GM23338 (cell line): ENCODE measurements at regions not wholly inside any gene's neighbourhood (a gene's known extent, or its start where the extent isn't known, plus 50 kb on each side); places are given as distances from the start of the nearest gene placed in this dataset.

Experiments
- EZH2 ChIP-seq: fragments of 200-600 bp; sonication (generic); IDR thresholded peaks from one replicate; pipeline ENCODE4 v1.8.0; 2017; ENCODE audit warnings: antibody characterized with exemption, mild to moderate bottlenecking, low read depth; ENCODE audit not compliant: unreplicated experiment
- ZNF331 ChIP-seq: fragments of 250-450 bp; sonication (Bioruptor Pico); IDR thresholded peaks from 2 replicates; pipeline ENCODE4 v1.5.0; 2020; ENCODE audit warnings: low read depth, mild to moderate bottlenecking, moderate library complexity
- TF ChIP-seq, protein P1 (sequence below): IDR thresholded peaks from one replicate; pipeline ENCODE4 v1.6.1; 2018; ENCODE audit warnings: antibody characterized with exemption; ENCODE audit not compliant: unreplicated experiment
- TF ChIP-seq, protein P2 (sequence below): IDR thresholded peaks from 2 replicates; pipeline ENCODE4 v1.6.1; 2016; ENCODE audit warnings: antibody characterized with exemption
- TF ChIP-seq, protein P3 (sequence below): fragments of 250-450 bp; sonication (Bioruptor Pico); IDR thresholded peaks from 2 replicates; pipeline ENCODE4 v1.5.0; 2020; ENCODE audit warnings: mild to moderate bottlenecking, moderate library complexity

DNA sequence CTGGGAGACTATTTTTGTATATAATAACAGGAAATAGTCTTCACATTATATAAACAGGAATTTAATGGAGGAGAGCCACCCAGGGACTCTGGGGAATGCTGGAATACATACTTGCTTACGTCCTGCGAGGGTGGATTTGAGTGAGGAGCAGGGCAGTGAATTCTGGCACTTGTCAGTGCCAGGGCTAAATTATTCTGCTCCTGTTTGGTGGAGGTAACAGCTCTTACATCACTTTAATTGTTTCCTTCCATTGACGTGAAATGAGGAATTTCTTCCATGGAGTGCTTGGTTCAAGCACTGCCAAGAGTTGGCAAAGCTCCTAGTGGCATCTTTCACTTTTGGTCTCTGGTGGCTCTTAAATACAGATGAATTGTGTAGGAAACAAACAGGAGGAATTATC lies 94.1 kb upstream of the GOLGA8J start (continued):
- TF ChIP-seq, protein P1, sequence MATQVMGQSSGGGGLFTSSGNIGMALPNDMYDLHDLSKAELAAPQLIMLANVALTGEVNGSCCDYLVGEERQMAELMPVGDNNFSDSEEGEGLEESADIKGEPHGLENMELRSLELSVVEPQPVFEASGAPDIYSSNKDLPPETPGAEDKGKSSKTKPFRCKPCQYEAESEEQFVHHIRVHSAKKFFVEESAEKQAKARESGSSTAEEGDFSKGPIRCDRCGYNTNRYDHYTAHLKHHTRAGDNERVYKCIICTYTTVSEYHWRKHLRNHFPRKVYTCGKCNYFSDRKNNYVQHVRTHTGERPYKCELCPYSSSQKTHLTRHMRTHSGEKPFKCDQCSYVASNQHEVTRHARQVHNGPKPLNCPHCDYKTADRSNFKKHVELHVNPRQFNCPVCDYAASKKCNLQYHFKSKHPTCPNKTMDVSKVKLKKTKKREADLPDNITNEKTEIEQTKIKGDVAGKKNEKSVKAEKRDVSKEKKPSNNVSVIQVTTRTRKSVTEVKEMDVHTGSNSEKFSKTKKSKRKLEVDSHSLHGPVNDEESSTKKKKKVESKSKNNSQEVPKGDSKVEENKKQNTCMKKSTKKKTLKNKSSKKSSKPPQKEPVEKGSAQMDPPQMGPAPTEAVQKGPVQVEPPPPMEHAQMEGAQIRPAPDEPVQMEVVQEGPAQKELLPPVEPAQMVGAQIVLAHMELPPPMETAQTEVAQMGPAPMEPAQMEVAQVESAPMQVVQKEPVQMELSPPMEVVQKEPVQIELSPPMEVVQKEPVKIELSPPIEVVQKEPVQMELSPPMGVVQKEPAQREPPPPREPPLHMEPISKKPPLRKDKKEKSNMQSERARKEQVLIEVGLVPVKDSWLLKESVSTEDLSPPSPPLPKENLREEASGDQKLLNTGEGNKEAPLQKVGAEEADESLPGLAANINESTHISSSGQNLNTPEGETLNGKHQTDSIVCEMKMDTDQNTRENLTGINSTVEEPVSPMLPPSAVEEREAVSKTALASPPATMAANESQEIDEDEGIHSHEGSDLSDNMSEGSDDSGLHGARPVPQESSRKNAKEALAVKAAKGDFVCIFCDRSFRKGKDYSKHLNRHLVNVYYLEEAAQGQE = no peak
- TF ChIP-seq, protein P2, sequence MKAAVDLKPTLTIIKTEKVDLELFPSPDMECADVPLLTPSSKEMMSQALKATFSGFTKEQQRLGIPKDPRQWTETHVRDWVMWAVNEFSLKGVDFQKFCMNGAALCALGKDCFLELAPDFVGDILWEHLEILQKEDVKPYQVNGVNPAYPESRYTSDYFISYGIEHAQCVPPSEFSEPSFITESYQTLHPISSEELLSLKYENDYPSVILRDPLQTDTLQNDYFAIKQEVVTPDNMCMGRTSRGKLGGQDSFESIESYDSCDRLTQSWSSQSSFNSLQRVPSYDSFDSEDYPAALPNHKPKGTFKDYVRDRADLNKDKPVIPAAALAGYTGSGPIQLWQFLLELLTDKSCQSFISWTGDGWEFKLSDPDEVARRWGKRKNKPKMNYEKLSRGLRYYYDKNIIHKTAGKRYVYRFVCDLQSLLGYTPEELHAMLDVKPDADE = no peak
- TF ChIP-seq, protein P3, sequence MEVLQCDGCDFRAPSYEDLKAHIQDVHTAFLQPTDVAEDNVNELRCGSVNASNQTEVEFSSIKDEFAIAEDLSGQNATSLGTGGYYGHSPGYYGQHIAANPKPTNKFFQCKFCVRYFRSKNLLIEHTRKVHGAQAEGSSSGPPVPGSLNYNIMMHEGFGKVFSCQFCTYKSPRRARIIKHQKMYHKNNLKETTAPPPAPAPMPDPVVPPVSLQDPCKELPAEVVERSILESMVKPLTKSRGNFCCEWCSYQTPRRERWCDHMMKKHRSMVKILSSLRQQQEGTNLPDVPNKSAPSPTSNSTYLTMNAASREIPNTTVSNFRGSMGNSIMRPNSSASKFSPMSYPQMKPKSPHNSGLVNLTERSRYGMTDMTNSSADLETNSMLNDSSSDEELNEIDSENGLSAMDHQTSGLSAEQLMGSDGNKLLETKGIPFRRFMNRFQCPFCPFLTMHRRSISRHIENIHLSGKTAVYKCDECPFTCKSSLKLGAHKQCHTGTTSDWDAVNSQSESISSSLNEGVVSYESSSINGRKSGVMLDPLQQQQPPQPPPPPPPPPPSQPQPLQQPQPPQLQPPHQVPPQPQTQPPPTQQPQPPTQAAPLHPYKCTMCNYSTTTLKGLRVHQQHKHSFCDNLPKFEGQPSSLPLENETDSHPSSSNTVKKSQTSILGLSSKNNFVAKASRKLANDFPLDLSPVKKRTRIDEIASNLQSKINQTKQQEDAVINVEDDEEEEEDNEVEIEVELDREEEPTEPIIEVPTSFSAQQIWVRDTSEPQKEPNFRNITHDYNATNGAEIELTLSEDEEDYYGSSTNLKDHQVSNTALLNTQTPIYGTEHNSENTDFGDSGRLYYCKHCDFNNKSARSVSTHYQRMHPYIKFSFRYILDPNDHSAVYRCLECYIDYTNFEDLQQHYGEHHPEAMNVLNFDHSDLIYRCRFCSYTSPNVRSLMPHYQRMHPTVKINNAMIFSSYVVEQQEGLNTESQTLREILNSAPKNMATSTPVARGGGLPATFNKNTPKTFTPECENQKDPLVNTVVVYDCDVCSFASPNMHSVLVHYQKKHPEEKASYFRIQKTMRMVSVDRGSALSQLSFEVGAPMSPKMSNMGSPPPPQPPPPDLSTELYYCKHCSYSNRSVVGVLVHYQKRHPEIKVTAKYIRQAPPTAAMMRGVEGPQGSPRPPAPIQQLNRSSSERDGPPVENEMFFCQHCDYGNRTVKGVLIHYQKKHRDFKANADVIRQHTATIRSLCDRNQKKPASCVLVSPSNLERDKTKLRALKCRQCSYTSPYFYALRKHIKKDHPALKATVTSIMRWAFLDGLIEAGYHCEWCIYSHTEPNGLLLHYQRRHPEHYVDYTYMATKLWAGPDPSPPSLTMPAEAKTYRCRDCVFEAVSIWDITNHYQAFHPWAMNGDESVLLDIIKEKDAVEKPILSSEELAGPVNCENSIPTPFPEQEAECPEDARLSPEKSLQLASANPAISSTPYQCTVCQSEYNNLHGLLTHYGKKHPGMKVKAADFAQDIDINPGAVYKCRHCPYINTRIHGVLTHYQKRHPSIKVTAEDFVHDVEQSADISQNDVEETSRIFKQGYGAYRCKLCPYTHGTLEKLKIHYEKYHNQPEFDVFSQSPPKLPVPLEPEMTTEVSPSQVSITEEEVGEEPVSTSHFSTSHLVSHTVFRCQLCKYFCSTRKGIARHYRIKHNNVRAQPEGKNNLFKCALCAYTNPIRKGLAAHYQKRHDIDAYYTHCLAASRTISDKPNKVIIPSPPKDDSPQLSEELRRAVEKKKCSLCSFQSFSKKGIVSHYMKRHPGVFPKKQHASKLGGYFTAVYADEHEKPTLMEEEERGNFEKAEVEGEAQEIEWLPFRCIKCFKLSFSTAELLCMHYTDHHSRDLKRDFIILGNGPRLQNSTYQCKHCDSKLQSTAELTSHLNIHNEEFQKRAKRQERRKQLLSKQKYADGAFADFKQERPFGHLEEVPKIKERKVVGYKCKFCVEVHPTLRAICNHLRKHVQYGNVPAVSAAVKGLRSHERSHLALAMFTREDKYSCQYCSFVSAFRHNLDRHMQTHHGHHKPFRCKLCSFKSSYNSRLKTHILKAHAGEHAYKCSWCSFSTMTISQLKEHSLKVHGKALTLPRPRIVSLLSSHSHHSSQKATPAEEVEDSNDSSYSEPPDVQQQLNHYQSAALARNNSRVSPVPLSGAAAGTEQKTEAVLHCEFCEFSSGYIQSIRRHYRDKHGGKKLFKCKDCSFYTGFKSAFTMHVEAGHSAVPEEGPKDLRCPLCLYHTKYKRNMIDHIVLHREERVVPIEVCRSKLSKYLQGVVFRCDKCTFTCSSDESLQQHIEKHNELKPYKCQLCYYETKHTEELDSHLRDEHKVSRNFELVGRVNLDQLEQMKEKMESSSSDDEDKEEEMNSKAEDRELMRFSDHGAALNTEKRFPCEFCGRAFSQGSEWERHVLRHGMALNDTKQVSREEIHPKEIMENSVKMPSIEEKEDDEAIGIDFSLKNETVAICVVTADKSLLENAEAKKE (CRISPR knock-in tag) = no peak
- TF ChIP-seq ZNF331 (CRISPR knock-in tag) = no peak
- TF ChIP-seq EZH2 = no peak
